GM12874 (cell line): ENCODE measurements at regions not wholly inside any gene's neighbourhood (a gene's known extent, or its start where the extent isn't known, plus 50 kb on each side); places are given as distances from the start of the nearest gene placed in this dataset.

Source experiments
- TF ChIP-seq, protein P1 (sequence below): IDR thresholded peaks from 2 replicates; pipeline ENCODE4 v1.5.1; 2011; ENCODE audit warnings: low read depth, mild to moderate bottlenecking, control low read depth, low read length, moderate library complexity; ENCODE audit not compliant: insufficient read depth

- TF ChIP-seq, protein P1, sequence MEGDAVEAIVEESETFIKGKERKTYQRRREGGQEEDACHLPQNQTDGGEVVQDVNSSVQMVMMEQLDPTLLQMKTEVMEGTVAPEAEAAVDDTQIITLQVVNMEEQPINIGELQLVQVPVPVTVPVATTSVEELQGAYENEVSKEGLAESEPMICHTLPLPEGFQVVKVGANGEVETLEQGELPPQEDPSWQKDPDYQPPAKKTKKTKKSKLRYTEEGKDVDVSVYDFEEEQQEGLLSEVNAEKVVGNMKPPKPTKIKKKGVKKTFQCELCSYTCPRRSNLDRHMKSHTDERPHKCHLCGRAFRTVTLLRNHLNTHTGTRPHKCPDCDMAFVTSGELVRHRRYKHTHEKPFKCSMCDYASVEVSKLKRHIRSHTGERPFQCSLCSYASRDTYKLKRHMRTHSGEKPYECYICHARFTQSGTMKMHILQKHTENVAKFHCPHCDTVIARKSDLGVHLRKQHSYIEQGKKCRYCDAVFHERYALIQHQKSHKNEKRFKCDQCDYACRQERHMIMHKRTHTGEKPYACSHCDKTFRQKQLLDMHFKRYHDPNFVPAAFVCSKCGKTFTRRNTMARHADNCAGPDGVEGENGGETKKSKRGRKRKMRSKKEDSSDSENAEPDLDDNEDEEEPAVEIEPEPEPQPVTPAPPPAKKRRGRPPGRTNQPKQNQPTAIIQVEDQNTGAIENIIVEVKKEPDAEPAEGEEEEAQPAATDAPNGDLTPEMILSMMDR = no peak
Observed at GRCh38 chr13:50721672-50721992, 121.9 kb downstream of the DLEU7 start.

- TF ChIP-seq, protein P1 = no peak
Observed at GRCh38 chr13:50722440-50723125, 120.9 kb downstream of the DLEU7 start.

DNA sequence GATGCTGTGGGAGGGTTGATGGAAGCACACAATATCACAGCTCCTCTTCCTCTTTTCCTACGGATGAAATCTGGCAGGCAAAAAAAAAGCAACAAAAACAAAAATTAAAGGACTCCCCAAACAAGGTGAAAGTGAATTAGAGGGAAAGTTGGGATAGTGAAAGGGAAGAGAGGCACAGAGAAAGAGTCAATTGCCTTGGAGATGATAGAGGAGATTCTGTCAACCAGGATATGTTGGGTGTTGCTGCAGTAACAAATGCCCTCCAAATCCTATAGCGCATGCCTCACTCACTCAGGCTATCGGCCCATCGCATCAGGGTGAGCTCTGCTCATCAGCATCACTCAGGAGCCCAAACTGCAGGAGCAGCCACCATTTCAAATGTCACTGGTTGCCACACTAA lies 119.1 kb downstream of the DLEU7 start:
- TF ChIP-seq, protein P1 = no peak

DNA sequence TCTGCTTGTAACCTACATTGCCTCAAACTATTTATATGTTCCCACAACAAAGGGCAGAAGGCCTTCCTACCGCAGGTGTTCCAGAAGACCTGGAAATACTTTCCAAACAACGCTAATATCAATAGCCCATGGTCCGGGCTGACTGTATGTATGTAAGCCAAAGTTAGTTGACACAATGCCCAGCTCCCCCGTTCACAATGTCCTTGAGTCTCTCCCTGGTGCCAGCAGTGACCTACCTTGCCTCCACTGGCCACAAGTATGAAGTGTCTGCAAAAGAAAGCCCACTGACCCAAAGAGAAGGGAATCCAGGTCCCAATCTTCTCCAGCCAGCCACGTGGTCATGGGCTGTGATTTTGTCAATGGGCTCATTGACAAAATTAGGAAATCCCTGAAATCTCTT lies 118.6 kb downstream of the DLEU7 start:
- TF ChIP-seq, protein P1 = no peak

DNA sequence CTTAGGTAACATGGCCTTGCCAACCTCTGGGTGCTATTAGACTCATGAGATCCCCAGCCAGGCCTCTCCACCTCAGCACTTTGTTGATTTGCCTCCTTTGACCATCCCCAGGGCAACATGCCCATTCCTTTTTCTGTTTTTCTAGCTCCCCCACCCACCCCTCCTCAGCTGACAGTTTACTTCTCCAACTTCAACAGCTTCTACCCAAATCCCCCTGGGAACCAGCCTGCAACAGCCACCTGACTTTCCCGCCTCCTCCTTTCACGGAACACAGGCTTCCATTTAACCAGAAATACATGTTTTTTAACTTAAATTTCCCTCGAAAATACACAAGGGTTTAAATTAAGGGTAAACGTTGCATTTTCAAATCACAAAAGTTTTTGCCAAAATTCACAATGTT lies 117.3 kb downstream of the DLEU7 start:
- TF ChIP-seq, protein P1 = no peak

DNA sequence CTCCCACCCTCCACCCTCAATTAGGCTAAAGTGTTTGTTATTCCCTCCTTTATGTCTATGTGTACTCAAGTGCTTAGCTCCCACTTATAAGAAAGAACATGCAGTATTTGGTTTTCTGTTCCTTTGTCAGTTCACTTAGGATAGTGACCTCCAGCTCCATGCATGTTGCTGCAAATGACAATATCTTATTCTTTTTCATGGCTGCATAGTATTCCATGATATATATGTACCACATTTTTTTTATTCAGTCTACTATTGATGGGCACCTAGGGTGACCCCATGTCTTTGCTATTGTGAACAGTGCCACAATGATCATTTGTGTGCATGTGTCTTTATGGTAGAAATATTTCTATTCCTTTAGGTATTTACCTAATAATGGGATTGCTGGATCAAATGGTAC lies 114.3 kb downstream of the DLEU7 start:
- TF ChIP-seq, protein P1 = no peak

DNA sequence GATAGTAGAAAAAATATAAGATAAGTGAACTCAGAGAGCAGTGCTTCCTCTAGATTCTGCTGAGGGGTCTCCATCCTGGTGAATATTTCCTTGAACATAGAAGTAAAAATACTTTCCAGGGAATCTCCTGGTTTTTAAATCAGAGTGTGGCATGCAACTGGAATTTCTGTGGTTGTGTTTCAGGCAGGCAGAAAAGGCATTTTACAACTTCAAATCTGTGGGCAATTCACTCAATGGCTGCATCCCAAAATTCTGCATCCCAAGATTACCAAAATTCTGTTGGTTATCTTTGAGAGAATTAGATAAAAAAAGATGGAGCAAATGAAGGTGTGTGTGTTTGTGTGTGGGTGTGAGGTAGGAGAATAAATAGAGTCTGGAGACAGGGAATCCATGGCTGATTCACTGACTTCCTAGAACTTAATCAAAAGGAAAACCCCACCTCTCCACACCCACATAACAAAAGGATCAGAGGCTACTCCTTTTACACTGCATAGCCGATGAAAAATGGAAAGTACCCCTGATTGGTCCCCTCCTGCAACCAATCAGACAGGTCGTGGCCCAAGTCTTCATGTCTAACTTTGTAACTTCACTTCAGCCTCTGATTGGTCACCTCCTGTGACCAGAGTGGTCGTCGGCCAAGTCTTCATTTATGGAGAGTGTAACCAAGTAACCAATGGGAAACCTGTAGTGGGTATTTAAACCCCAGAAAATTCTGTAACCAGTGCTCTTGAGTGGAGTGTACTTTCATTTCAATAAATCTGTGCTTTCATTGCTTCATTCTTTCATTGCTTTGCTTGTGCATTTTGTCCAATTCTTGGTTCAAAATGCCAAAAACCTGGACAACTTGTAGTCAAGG lies 112.8 kb downstream of the DLEU7 start:
- TF ChIP-seq, protein P1 = no peak
